HEK293 (cell line): ENCODE measurements at regions not wholly inside any gene's neighbourhood (a gene's known extent, or its start where the extent isn't known, plus 50 kb on each side); places are given as distances from the start of the nearest gene placed in this dataset.
"Not testable (repeated sequence)": the region's sequence is repeated elsewhere in the genome, so short reads cannot be mapped to it uniquely, and the experiment has no call there.

Experiments
- CTCF ChIA-PET: fragments of 350-600 bp; formaldehyde crosslinking; extraction: SDS; loops from one replicate; lab custom pipeline; 2021; ENCODE audit warnings: antibody characterized with exemption; lab: Yijun Ruan, JAX
- POLR2A ChIA-PET: fragments of 300-600 bp; formaldehyde crosslinking; extraction: SDS; loops from one replicate; lab custom pipeline; 2020; ENCODE audit warnings: antibody characterized with exemption, inconsistent platforms; lab: Yijun Ruan, JAX
- H3K27ac ChIP-seq: fragments of 200-500 bp; sonication (Bioruptor generic); 2 replicates; pipeline ENCODE4 v1.5.1; 2014; ENCODE audit warnings: low read depth, low read length, control low read depth, inconsistent platforms; ENCODE audit errors: extremely low read depth
- H3K36me3 ChIP-seq, 2 experiments: fragments of 200-500 bp in 1 of 2; sonication (Bioruptor generic) in 1 of 2; 1 replicate in 1 of 2; 2 replicates in 1 of 2; pipeline ENCODE4 v1.5.1; 2014 to 2017; ENCODE audit warnings: inconsistent platforms in 2 of 2, low read length in 2 of 2; ENCODE audit not compliant: control insufficient read depth in 2 of 2, insufficient read depth in 1 of 2
- H3K4me1 ChIP-seq: fragments of 200-500 bp; sonication (Bioruptor generic); 2 replicates; pipeline ENCODE4 v1.5.1; 2014; ENCODE audit warnings: mild to moderate bottlenecking, low read length, inconsistent platforms; ENCODE audit not compliant: control insufficient read depth, insufficient read depth
- H3K4me3 ChIP-seq: 2 replicates; pipeline ENCODE4 v1.5.1; 2011; ENCODE audit warnings: low read depth, mild to moderate bottlenecking, control low read depth, low read length, moderate library complexity
- H3K9me3 ChIP-seq: fragments of 200-500 bp; sonication (Bioruptor generic); 2 replicates; pipeline ENCODE4 v1.5.1; 2014; ENCODE audit warnings: low read depth, low read length, inconsistent platforms; ENCODE audit not compliant: control insufficient read depth, insufficient read depth
- EGR2 ChIP-seq: fragments of 450-650 bp; formaldehyde crosslinking; IDR thresholded peaks from 2 replicates; pipeline ENCODE4 v1.5.1; 2016; ENCODE audit warnings: low read depth, missing biosample characterization, missing genetic modification characterization
- SP7 ChIP-seq: fragments of 450-650 bp; formaldehyde crosslinking; IDR thresholded peaks from 2 replicates; pipeline ENCODE4 v1.5.1; 2016; ENCODE audit warnings: missing biosample characterization, missing genetic modification characterization
- ZFHX2 ChIP-seq: fragments of 450-650 bp; formaldehyde crosslinking; conservative IDR thresholded peaks from 2 replicates; pipeline ENCODE4 v1.5.1; 2016; ENCODE audit warnings: missing biosample characterization, missing genetic modification characterization
- ZNF211 ChIP-seq: fragments of 450-650 bp; formaldehyde crosslinking; IDR thresholded peaks from 2 replicates; pipeline ENCODE4 v1.5.1; 2016; ENCODE audit warnings: low read depth, missing biosample characterization, missing genetic modification characterization
- ZNF292 ChIP-seq: fragments of 450-650 bp; formaldehyde crosslinking; IDR thresholded peaks from 2 replicates; pipeline ENCODE4 v1.5.1; 2016; ENCODE audit warnings: low read depth, missing biosample characterization, missing genetic modification characterization, borderline replicate concordance
- ZNF777 ChIP-seq: fragments of 450-650 bp; formaldehyde crosslinking; IDR thresholded peaks from 2 replicates; pipeline ENCODE4 v1.5.1; 2017; ENCODE audit warnings: missing biosample characterization, missing genetic modification characterization, borderline replicate concordance
- TF ChIP-seq, protein P1 (sequence below): fragments of 450-650 bp; formaldehyde crosslinking; IDR thresholded peaks from 2 replicates; pipeline ENCODE4 v1.5.1; 2016; ENCODE audit warnings: missing biosample characterization, missing genetic modification characterization
- TF ChIP-seq, protein P2 (sequence below): fragments of 450-650 bp; formaldehyde crosslinking; conservative IDR thresholded peaks from 2 replicates; pipeline ENCODE4 v1.5.1; 2016; ENCODE audit warnings: low read depth, missing biosample characterization, missing genetic modification characterization
- TF ChIP-seq, protein P3 (sequence below): fragments of 450-650 bp; formaldehyde crosslinking; IDR thresholded peaks from 2 replicates; pipeline ENCODE4 v1.5.1; 2017; ENCODE audit warnings: missing biosample characterization, missing genetic modification characterization

DNA sequence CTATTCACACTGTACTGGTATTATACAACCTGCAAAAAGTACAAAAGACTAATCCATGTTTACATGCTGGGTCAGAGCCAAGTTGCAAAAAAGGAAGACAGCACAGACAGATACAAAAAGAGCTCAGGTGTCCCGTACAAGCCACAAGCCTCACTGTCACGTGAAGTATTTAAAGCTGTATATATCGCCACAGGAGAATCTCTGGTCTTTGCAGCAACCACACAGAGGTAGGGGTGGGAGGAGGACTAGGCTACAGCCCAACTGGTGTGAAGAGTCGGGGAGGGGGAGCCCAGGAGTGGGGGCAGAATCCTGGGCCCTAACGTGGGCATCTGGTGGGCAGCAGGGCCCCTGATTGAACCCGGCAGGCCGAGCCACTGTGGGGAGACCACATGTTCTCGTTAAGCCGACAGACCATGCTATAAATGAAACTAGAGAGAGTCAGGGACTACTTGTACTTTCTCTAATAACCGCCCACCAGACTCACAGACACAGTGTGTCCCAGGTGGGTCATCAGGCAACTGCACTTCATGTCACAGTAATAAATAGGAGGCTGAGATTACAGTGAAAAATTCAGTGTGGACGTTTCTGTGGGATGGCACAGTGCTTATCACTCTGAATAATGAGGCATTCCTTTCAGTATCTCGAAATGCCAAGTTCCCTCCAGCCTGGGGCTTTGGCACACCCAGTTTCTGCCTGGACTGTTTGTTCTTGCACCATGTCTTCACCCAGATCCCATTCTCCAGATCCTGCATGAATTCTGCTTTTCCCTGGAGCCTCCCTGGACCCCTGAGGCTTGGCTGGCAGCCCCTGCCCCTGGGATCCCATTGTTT, 79.3 kb upstream of the SH3PXD2B start (continued):
- TF ChIP-seq, protein P1, sequence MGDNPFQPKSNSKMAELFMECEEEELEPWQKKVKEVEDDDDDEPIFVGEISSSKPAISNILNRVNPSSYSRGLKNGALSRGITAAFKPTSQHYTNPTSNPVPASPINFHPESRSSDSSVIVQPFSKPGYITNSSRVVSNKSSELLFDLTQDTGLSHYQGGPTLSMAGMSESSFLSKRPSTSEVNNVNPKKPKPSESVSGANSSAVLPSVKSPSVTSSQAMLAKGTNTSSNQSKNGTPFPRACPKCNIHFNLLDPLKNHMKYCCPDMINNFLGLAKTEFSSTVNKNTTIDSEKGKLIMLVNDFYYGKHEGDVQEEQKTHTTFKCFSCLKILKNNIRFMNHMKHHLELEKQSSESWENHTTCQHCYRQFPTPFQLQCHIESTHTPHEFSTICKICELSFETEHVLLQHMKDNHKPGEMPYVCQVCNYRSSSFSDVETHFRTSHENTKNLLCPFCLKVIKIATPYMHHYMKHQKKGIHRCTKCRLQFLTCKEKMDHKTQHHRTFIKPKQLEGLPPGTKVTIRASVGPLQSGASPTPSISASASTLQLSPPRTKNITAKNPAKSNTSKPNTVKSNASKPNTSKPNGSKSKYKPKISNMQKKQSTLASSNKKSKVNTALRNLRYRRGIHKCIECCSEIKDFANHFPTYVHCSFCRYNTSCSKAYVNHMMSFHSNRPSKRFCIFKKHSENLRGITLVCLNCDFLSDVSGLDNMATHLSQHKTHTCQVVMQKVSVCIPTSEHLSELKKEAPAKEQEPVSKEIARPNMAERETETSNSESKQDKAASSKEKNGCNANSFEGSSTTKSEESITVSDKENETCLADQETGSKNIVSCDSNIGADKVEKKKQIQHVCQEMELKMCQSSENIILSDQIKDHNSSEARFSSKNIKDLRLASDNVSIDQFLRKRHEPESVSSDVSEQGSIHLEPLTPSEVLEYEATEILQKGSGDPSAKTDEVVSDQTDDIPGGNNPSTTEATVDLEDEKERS (tag by site-specific recombination) = no peak
- TF ChIP-seq, protein P2, sequence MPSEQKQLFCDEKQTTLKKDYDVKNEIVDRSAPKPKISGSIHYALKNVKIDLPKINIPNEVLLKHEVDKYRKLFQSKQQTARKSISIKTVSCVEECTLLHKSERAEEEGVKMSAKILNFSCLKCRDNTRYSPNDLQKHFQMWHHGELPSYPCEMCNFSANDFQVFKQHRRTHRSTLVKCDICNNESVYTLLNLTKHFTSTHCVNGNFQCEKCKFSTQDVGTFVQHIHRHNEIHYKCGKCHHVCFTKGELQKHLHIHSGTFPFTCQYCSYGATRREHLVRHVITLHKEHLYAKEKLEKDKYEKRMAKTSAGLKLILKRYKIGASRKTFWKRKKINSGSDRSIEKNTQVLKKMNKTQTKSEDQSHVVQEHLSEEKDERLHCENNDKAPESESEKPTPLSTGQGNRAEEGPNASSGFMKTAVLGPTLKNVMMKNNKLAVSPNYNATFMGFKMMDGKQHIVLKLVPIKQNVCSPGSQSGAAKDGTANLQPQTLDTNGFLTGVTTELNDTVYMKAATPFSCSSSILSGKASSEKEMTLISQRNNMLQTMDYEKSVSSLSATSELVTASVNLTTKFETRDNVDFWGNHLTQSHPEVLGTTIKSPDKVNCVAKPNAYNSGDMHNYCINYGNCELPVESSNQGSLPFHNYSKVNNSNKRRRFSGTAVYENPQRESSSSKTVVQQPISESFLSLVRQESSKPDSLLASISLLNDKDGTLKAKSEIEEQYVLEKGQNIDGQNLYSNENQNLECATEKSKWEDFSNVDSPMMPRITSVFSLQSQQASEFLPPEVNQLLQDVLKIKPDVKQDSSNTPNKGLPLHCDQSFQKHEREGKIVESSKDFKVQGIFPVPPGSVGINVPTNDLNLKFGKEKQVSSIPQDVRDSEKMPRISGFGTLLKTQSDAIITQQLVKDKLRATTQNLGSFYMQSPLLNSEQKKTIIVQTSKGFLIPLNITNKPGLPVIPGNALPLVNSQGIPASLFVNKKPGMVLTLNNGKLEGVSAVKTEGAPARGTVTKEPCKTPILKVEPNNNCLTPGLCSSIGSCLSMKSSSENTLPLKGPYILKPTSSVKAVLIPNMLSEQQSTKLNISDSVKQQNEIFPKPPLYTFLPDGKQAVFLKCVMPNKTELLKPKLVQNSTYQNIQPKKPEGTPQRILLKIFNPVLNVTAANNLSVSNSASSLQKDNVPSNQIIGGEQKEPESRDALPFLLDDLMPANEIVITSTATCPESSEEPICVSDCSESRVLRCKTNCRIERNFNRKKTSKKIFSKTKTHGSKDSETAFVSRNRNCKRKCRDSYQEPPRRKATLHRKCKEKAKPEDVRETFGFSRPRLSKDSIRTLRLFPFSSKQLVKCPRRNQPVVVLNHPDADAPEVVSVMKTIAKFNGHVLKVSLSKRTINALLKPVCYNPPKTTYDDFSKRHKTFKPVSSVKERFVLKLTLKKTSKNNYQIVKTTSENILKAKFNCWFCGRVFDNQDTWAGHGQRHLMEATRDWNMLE = no peak
- TF ChIP-seq ZNF211 (tag by site-specific recombination) = no peak

DNA sequence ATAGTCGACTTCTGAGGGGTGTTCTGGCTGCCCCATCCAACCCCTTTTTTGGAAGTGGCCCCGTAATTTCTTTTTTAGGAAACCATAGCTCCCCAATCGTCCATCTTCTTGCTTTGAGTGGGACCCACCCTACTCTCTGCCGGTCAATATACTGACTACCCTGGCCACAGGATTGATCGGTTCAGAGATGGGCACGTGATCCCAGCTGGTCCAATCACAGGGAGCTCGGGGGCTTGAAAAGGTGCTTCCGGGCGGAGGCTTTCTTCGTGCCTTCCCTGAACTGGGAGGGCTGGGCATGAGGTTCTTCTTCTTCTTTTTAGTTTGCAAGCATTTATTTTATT, 78.7 kb upstream of the SH3PXD2B start:
- H3K27ac ChIP-seq = no peak overlapping the region
- H3K4me1 ChIP-seq = no peaks in the 10 kb centered on the region
- H3K9me3 ChIP-seq = no peaks in the 10 kb centered on the region
- CTCF ChIA-PET = interaction anchor here (1.2 kb wide), 1 partner anchor 164 kb away, joined by 5 read pairs; no protein-coding TSS in a partner anchor
- H3K36me3 ChIP-seq = no peaks in the 10 kb centered on the region
- no peak overlapping the region for H3K4me3 ChIP-seq
- TF ChIP-seq SP7 (tag by site-specific recombination) (no peak), ZNF292 (tag by site-specific recombination) (no peak), ZNF777 (tag by site-specific recombination) (no peak)
- POLR2A ChIA-PET = no interaction called here

DNA sequence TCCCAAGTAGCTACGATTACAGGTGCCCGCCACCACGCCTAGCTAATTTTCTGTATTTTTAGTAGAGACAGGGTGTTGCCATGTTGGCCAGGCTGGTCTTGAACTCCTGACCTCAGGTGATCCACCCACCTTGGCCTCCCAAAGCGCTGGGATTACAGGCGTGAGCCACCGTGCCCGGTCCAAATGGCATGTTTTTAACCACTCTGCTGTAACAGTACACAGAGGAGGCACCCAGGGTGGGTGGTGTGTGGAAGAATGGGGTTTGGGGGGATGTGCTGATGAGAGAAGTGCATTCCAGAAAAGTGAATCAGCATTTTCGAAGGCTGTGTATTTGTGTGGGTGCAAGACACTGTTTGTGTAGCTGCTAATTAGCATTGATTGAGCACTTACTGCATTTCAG, 78.1 kb upstream of the SH3PXD2B start:
- CTCF ChIA-PET = interaction anchor here (1.2 kb wide), 1 partner anchor 165 kb away, joined by 5 read pairs; no protein-coding TSS in a partner anchor
- H3K4me1 ChIP-seq, H3K27ac ChIP-seq, H3K36me3 ChIP-seq, H3K9me3 ChIP-seq, H3K4me3 ChIP-seq, POLR2A ChIA-PET: not testable (repeated sequence)
- TF ChIP-seq EGR2 (tag by site-specific recombination) (peak; percentile 52), ZFHX2 (tag by site-specific recombination) (peak; percentile 67)
- TF ChIP-seq, all 188 proteins: peak for 2; not testable (repeated sequence) for 186

DNA sequence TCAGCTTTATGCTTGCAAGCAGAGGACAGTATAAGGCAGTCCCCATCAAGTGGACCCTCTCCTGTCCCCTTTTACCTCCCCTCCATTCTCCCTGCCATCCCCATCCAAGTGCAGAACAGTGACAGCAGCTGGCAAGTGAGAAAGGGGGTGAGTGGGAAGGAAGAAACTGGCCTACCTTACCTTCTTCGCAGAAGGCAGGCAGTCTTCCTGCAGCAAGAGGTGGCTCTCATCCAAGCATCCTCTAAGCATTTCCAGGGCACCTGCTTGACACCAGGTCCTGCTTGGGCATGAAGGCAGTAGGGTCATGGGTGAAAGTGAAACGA, 77.3 kb upstream of the SH3PXD2B start:
- Histone ChIP-seq H3K36me3 (no peaks in the 10 kb centered on the region), H3K9me3 (no peaks in the 10 kb centered on the region), H3K4me3 (no peak overlapping the region), H3K4me1 (no peaks in the 10 kb centered on the region), H3K27ac (no peak overlapping the region)
- ChIA-PET POLR2A (interaction anchor here (0.7 kb wide), 1 partner anchor 227 kb away, joined by 5 read pairs; no protein-coding TSS in a partner anchor), CTCF (no interaction called here)
- TF ChIP-seq, protein P3, sequence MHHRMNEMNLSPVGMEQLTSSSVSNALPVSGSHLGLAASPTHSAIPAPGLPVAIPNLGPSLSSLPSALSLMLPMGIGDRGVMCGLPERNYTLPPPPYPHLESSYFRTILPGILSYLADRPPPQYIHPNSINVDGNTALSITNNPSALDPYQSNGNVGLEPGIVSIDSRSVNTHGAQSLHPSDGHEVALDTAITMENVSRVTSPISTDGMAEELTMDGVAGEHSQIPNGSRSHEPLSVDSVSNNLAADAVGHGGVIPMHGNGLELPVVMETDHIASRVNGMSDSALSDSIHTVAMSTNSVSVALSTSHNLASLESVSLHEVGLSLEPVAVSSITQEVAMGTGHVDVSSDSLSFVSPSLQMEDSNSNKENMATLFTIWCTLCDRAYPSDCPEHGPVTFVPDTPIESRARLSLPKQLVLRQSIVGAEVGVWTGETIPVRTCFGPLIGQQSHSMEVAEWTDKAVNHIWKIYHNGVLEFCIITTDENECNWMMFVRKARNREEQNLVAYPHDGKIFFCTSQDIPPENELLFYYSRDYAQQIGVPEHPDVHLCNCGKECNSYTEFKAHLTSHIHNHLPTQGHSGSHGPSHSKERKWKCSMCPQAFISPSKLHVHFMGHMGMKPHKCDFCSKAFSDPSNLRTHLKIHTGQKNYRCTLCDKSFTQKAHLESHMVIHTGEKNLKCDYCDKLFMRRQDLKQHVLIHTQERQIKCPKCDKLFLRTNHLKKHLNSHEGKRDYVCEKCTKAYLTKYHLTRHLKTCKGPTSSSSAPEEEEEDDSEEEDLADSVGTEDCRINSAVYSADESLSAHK (tag by site-specific recombination) = no peak
